Omental fat pad (tissue), 3 donors: ENCODE measurements at regions not wholly inside any gene's neighbourhood (a gene's known extent, or its start where the extent isn't known, plus 50 kb on each side); places are given as distances from the start of the nearest gene placed in this dataset.

ENCODE experiments used
- ATAC-seq: fragments of 150-250 bp; one replicate; pipeline ENCODE4 v1.9.1; 2016; ENCODE audit warnings: mild to moderate bottlenecking, moderate library complexity; ENCODE audit not compliant: low FRiP score
- DNase-seq: peaks from one replicate; pipeline ENCODE4 v3.0.0-alpha.2; 2019; ENCODE audit warnings: low spot score
- TF ChIP-seq, protein P1 (sequence below), 3 donors: fragments of 450-650 bp; IDR thresholded peaks; one replicate each; pipeline ENCODE4 v1.5.1; 2016 to 2017; ENCODE audit warnings: antibody characterized with exemption in 3 of 3, mild to moderate bottlenecking in 3 of 3, moderate library complexity in 2 of 3

DNA sequence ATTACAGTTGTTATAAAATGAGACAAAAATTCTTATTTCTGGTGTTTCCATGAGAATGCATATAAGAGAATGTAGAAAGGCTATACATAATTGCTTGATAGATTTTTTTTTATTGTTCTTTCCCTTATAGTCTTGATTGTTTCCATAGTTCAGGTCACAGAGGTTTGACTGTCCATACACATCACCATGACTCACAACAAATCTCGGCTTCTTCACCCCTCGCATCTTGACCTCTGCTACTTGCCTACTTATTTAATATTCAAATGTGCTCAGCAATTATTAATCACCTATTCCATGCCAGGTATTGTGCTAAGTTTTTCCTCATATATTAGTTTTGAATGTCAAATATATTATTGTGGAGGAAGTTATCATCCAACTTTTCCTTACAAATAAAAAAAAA is 789.6 kb downstream of the RNF144A start:
- DNase-seq (no peak), ATAC-seq (no peak)
- TF ChIP-seq, protein P1, sequence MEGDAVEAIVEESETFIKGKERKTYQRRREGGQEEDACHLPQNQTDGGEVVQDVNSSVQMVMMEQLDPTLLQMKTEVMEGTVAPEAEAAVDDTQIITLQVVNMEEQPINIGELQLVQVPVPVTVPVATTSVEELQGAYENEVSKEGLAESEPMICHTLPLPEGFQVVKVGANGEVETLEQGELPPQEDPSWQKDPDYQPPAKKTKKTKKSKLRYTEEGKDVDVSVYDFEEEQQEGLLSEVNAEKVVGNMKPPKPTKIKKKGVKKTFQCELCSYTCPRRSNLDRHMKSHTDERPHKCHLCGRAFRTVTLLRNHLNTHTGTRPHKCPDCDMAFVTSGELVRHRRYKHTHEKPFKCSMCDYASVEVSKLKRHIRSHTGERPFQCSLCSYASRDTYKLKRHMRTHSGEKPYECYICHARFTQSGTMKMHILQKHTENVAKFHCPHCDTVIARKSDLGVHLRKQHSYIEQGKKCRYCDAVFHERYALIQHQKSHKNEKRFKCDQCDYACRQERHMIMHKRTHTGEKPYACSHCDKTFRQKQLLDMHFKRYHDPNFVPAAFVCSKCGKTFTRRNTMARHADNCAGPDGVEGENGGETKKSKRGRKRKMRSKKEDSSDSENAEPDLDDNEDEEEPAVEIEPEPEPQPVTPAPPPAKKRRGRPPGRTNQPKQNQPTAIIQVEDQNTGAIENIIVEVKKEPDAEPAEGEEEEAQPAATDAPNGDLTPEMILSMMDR (IDR thresholded peaks at IDR 0.05) = no peak

DNA sequence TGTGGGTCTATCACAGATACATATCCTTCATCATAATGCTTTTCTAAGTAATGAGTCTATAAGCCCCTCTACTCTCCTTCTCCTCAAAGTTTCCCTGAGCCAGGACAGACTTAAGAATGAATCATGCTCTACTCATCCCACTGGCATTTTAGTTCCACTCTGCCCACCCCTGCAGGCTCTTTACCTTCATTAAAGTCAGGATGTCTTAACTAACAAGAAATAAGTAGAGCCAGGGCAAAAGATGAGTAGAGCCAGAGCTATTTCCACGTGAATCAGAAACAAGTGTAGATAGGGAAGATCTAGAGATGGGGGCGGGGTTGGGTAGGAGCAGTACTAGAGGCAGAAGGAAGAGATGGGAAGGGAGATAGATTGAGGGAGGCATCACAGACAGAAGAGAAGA is 790.5 kb downstream of the RNF144A start:
- ATAC-seq (peak; percentile 65), DNase-seq (no peak)
- TF ChIP-seq, protein P1 (IDR thresholded peaks at IDR 0.05) = no peak

DNA sequence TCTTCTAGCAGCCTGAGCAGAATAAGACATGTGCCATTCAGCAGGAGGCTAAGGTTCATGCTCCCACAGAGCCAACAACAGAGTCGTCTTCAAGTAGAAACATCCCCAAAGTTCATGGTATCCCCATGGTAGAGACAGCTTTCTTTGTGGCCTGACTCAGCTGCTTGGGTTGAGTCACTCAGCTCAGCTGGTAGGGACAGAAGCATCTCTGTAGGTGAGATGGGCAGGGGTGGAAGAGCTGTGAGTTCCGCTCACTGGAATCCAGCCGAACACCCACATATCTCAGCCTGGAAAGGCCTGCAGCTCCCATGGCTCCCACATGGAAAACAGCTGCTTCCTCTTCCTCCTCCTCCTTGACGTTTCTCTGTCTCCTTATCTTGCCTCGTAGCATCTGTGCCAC is 792.7 kb downstream of the RNF144A start:
- TF ChIP-seq, protein P1 (IDR thresholded peaks at IDR 0.05) = no peak
- ATAC-seq (no peak), DNase-seq (no peak)

DNA sequence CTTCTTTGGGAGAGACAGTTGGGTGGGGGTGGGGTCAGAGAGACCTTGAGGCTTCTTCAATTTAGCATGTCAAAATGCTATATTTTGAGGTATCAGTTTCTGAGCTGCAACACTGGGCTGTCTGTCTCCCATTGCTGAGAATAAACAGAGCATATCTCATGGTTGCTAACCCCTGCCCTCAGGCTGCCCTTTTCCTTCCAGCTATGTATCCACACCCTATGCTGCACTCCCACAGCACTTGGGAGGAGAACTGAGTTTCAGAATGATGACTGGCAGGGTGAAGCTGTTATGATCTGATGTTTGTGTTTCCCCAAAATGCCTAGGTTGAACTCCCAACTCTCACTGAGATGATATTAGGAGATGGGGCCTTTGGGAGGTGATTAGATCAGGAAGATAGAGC is 794.0 kb downstream of the RNF144A start:
- DNase-seq = no peak
- no peak for ATAC-seq
- TF ChIP-seq, protein P1 (IDR thresholded peaks at IDR 0.05) = no peak

GRCh38 chr2:7719876-7720275 is 802.7 kb downstream of the RNF144A start:
- ATAC-seq = no peak
- DNase-seq = no peak
- TF ChIP-seq, protein P1 (IDR thresholded peaks at IDR 0.05) = no peak

DNA sequence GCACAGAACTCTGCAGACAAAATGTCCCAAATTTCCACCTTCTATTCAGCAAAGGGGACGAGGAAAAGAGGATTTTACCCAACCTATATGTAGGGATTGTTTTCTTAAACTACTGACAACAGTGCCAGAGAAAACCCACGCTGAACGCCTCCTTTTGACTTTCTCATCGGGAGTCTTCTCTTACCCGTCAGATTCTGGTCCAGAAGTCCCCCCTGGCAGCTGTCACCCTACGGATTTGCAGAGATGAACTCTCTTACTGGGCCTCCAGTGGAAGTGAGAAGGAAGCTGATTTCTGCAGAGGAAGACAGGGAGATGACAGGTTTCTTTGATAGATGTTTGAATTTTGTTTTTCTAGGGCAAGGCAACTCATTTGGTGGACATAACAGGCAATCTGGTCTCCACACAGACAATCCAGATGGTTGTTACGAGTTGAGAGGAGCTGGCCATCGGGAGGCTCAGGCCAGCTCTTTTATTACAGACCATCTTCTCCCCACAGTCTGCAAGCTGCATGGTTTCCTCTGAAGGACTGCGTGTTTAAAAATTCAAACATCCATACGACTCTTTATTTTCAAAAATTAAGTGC is 804.3 kb downstream of the RNF144A start:
- TF ChIP-seq, protein P1 (IDR thresholded peaks at IDR 0.05) = no peak
- DNase-seq (no peak), ATAC-seq (no peak)

GRCh38 chr2:7722212-7722910 is 805.1 kb downstream of the RNF144A start:
- TF ChIP-seq, protein P1 (IDR thresholded peaks at IDR 0.05) = no peak
- ATAC-seq (no peak), DNase-seq (no peak)
